HepG2 (cell line): ENCODE measurements at regions not wholly inside any gene's neighbourhood (a gene's known extent, or its start where the extent isn't known, plus 50 kb on each side); places are given as distances from the start of the nearest gene placed in this dataset.

Source experiments
- BCL6 ChIP-seq: IDR thresholded peaks from 2 replicates; pipeline ENCODE4 v1.6.1; 2016; ENCODE audit warnings: missing genetic modification reagents, missing compliant biosample characterization
- BRCA1 ChIP-seq: sonication (generic); formaldehyde crosslinking; IDR thresholded peaks from 2 replicates; pipeline ENCODE4 v1.4.0; 2020; ENCODE audit warnings: missing genetic modification reagents
- CENPX ChIP-seq: sonication (generic); formaldehyde crosslinking; IDR thresholded peaks from 2 replicates; pipeline ENCODE4 v1.9.0; 2021; ENCODE audit warnings: mild to moderate bottlenecking, missing genetic modification reagents, moderate library complexity
- E2F2 ChIP-seq: sonication (generic); formaldehyde crosslinking; IDR thresholded peaks from 2 replicates; pipeline ENCODE4 v1.4.0; 2020; ENCODE audit warnings: missing genetic modification reagents, borderline replicate concordance
- HHEX ChIP-seq: IDR thresholded peaks from 2 replicates; pipeline ENCODE4 v1.6.1; 2016; ENCODE audit warnings: control low read depth
- KDM6A ChIP-seq: IDR thresholded peaks from 2 replicates; pipeline ENCODE4 v1.6.1; 2016; ENCODE audit warnings: low read depth
- MATR3 ChIP-seq: sonication (generic); formaldehyde crosslinking; IDR thresholded peaks from 2 replicates; pipeline ENCODE4 v1.4.0; 2020; ENCODE audit warnings: missing genetic modification reagents
- MXD1 ChIP-seq: sonication (generic); formaldehyde crosslinking; IDR thresholded peaks from 2 replicates; pipeline ENCODE4 v1.4.0; 2020; ENCODE audit warnings: mild to moderate bottlenecking, missing genetic modification reagents
- PAWR ChIP-seq: sonication (generic); formaldehyde crosslinking; IDR thresholded peaks from 2 replicates; pipeline ENCODE4 v1.4.0; 2020; ENCODE audit warnings: missing genetic modification reagents, mild to moderate bottlenecking, borderline replicate concordance
- PHF21A ChIP-seq: sonication (generic); formaldehyde crosslinking; IDR thresholded peaks from 2 replicates; pipeline ENCODE4 v1.5.0; 2020; ENCODE audit warnings: mild to moderate bottlenecking, missing genetic modification reagents
- SNRNP70 ChIP-seq: fragments of 200-400 bp; formaldehyde crosslinking; IDR thresholded peaks from 2 replicates; pipeline ENCODE4 v1.6.1; 2017; ENCODE audit warnings: mild to moderate bottlenecking, low read depth, low read length, moderate library complexity
- SOX13 ChIP-seq, 3 experiments: fragments of 450-650 bp in 1 of 3; sonication (generic) in 1 of 3; formaldehyde crosslinking in 1 of 3; IDR thresholded peaks in 2 of 3; conservative IDR thresholded peaks in 1 of 3; 2 replicates each; pipeline versions ENCODE4 v1.5.0 to v1.6.1; 2016 to 2020; ENCODE audit warnings: antibody characterized with exemption in 1 of 3, mild to moderate bottlenecking in 1 of 3, missing compliant biosample characterization in 1 of 3, missing genetic modification reagents in 1 of 3, moderate library complexity in 1 of 3
- TBX2 ChIP-seq: sonication (generic); formaldehyde crosslinking; IDR thresholded peaks from 2 replicates; pipeline ENCODE4 v1.5.0; 2020; ENCODE audit warnings: missing genetic modification reagents, mild to moderate bottlenecking, borderline replicate concordance
- ZFP90 ChIP-seq: sonication (generic); formaldehyde crosslinking; IDR thresholded peaks from 2 replicates; pipeline ENCODE4 v1.8.0; 2022; ENCODE audit warnings: missing genetic modification reagents, mild to moderate bottlenecking, inconsistent platforms, borderline replicate concordance
- ZHX1 ChIP-seq: sonication (generic); formaldehyde crosslinking; IDR thresholded peaks from 2 replicates; pipeline ENCODE4 v1.8.1; 2022; ENCODE audit warnings: low read depth, mild to moderate bottlenecking, missing genetic modification reagents
- ZNF207 ChIP-seq: fragments of 450-650 bp; IDR thresholded peaks from 2 replicates; pipeline ENCODE4 v1.6.1; 2016; ENCODE audit warnings: antibody characterized with exemption, borderline replicate concordance
- ZNF562 ChIP-seq: sonication (generic); formaldehyde crosslinking; IDR thresholded peaks from 2 replicates; pipeline ENCODE4 v1.8.0; 2022; ENCODE audit warnings: missing genetic modification reagents, borderline replicate concordance
- ZNF7 ChIP-seq: IDR thresholded peaks from 2 replicates; pipeline ENCODE4 v1.6.1; 2016; ENCODE audit warnings: missing biosample characterization, missing genetic modification reagents
- TF ChIP-seq, protein P1 (sequence below): sonication (generic); formaldehyde crosslinking; conservative IDR thresholded peaks from 2 replicates; pipeline ENCODE4 v1.4.0; 2020; ENCODE audit warnings: missing genetic modification reagents
- TF ChIP-seq, protein P2 (sequence below): fragments of 450-650 bp; IDR thresholded peaks from 2 replicates; pipeline ENCODE4 v1.6.1; 2017; ENCODE audit warnings: mild to moderate bottlenecking

DNA sequence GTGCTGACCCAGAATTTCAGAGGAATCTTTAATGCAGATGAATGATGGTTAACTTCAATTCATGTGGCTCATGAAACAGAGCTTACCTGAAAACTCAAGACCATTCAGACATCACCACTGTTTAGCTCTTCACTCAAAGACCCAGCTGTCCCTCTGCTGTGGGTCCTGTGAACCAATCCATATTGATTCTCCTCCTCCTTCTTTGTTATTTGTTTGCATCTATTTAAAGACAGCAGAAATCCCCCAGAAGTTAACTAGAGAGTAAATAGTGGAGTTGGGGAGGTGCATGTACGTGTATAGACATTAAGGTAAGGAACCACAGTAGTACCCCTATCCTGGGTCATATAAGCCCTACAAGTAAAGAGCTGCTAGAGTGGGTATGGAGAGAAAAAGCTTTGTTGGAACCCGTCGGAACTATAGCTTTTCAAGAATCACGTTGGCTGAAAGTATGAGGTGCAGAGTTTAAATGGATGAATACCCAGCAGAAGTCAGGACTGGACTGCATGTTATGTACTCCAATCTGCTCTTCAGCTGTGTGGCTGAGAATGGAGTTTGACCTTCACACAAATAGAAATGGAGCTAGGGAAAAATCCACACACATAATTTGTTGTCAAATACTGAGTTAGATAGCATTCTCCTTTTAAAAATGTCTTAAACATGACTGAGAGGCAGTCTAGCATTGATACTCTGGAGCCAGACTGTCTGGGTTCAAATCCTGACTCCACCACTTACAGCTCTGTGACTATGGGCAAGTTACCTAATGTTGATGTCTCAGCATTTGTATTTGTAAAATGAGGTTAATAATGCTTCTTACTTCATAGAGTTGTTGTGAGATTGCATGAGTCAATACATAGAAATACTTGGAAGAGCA, 81.7 kb upstream of the HK2 start (continued):
- TF ChIP-seq PAWR (CRISPR knock-in tag) (no peak), ZHX1 (CRISPR knock-in tag) (no peak), ZNF7 (CRISPR knock-in tag) (no peak), TBX2 (CRISPR knock-in tag) (no peak; the same call in 1 of the 2 replicates), ZFP90 (no peak), ZNF207 (no peak), ZNF562 (CRISPR knock-in tag) (no peak), CENPX (CRISPR knock-in tag) (no peak), MXD1 (no peak), SNRNP70 (no peak), SOX13 (IDR thresholded peaks at IDR 0.05) (peak; percentile 11; the same call in 1 of the 2 replicates), SOX13 (CRISPR knock-in tag; conservative IDR thresholded peaks at IDR 0.05 in 1 of 2, IDR thresholded peaks at IDR 0.05 in 1 of 2) (0 out of 4 replicates have a peak, but pooled peaks of 1 of the 2 experiments have one; percentile 31), HHEX (no peak), E2F2 (CRISPR knock-in tag) (no peak), BRCA1 (no peak), BCL6 (peak; percentile 91), MATR3 (no peak), PHF21A (peak; percentile 75), KDM6A (no peak)
- TF ChIP-seq, protein P1, sequence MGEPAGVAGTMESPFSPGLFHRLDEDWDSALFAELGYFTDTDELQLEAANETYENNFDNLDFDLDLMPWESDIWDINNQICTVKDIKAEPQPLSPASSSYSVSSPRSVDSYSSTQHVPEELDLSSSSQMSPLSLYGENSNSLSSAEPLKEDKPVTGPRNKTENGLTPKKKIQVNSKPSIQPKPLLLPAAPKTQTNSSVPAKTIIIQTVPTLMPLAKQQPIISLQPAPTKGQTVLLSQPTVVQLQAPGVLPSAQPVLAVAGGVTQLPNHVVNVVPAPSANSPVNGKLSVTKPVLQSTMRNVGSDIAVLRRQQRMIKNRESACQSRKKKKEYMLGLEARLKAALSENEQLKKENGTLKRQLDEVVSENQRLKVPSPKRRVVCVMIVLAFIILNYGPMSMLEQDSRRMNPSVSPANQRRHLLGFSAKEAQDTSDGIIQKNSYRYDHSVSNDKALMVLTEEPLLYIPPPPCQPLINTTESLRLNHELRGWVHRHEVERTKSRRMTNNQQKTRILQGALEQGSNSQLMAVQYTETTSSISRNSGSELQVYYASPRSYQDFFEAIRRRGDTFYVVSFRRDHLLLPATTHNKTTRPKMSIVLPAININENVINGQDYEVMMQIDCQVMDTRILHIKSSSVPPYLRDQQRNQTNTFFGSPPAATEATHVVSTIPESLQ (CRISPR knock-in tag): no peak
- TF ChIP-seq, protein P2, sequence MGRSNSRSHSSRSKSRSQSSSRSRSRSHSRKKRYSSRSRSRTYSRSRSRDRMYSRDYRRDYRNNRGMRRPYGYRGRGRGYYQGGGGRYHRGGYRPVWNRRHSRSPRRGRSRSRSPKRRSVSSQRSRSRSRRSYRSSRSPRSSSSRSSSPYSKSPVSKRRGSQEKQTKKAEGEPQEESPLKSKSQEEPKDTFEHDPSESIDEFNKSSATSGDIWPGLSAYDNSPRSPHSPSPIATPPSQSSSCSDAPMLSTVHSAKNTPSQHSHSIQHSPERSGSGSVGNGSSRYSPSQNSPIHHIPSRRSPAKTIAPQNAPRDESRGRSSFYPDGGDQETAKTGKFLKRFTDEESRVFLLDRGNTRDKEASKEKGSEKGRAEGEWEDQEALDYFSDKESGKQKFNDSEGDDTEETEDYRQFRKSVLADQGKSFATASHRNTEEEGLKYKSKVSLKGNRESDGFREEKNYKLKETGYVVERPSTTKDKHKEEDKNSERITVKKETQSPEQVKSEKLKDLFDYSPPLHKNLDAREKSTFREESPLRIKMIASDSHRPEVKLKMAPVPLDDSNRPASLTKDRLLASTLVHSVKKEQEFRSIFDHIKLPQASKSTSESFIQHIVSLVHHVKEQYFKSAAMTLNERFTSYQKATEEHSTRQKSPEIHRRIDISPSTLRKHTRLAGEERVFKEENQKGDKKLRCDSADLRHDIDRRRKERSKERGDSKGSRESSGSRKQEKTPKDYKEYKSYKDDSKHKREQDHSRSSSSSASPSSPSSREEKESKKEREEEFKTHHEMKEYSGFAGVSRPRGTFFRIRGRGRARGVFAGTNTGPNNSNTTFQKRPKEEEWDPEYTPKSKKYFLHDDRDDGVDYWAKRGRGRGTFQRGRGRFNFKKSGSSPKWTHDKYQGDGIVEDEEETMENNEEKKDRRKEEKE: no peak
